GM12878 (cell line): ENCODE measurements at regions not wholly inside any gene's neighbourhood (a gene's known extent, or its start where the extent isn't known, plus 50 kb on each side); places are given as distances from the start of the nearest gene placed in this dataset.

Source experiments
- ATAC-seq: fragments of 200-7000 bp; cut with Tn5 transposase; 3 replicates; pipeline ENCODE4 v1.9.1; 2020; ENCODE audit warnings: mild to moderate bottlenecking, moderate library complexity
- BruUV-seq: library from RNA; stranded (reverse); fragments of 400-500 nt; replicated peaks from 2 replicates; lab custom pipeline; 2021; lab: Mats Ljungman, UMichigan
- CTCF ChIA-PET: fragments of 300-600 bp; sonication (Branson Sonifier 250); formaldehyde crosslinking; extraction: SDS; loops from one replicate; lab custom pipeline; 2021; ENCODE audit warnings: inconsistent platforms; lab: Yijun Ruan, JAX
- POLR2A ChIA-PET: fragments of 350-600 bp; formaldehyde crosslinking; extraction: SDS; loops from one replicate; lab custom pipeline; 2021; ENCODE audit warnings: inconsistent platforms; lab: Charles Lee
- RAD21 ChIA-PET: fragments of 300-600 bp; sonication (Branson Sonifier 250); formaldehyde crosslinking; loops from one replicate; lab custom pipeline; 2023; ENCODE audit warnings: antibody characterized with exemption; ENCODE audit not compliant: unreplicated experiment; lab: Charles Lee
- SMC1A ChIA-PET: fragments of 300-600 bp; sonication (Branson Sonifier 250); formaldehyde crosslinking; loops from one replicate; lab custom pipeline; 2023; ENCODE audit not compliant: unreplicated experiment, uncharacterized antibody; lab: Charles Lee
- DNase-seq: peaks from one replicate; pipeline ENCODE4 v3.0.0-alpha.2; 2011; ENCODE audit warnings: low read depth, low spot score
- FAIRE-seq: peaks from 3 replicates; lab custom pipeline; 2011; peaks lifted over from hg19 to GRCh38; lab: Jason Lieb, UNC
- H2AFZ ChIP-seq: 2 replicates; pipeline ENCODE4 v1.6.0; 2011; ENCODE audit warnings: low read depth, low read length, control low read depth; ENCODE audit not compliant: control insufficient read depth
- H3K27ac ChIP-seq: 2 replicates; pipeline ENCODE4 v1.5.1; 2011; ENCODE audit warnings: control low read depth; ENCODE audit not compliant: control insufficient read depth, insufficient read depth
- H3K27me3 ChIP-seq, 2 experiments: replicated peaks in 1 of 2; 2 replicates each; pipeline versions ENCODE4 v1.6.0 to v1.6.1; 2011; ENCODE audit warnings: low read length in 1 of 2; ENCODE audit not compliant: control insufficient read depth in 2 of 2, insufficient read depth in 2 of 2
- H3K36me3 ChIP-seq, 2 experiments: 2 replicates each; pipeline ENCODE4 v1.5.1; 2011; ENCODE audit warnings: low read length in 1 of 2; ENCODE audit not compliant: control insufficient read depth in 2 of 2, insufficient read depth in 2 of 2
- H3K4me1 ChIP-seq: 2 replicates; pipeline ENCODE4 v1.6.1; 2011; ENCODE audit warnings: mild to moderate bottlenecking, low read length, moderate library complexity, mixed read lengths; ENCODE audit not compliant: control insufficient read depth, insufficient read depth
- H3K4me2 ChIP-seq: 2 replicates; pipeline ENCODE4 v1.6.0; 2011; ENCODE audit warnings: control low read depth; ENCODE audit not compliant: control insufficient read depth, insufficient read depth
- H3K4me3 ChIP-seq: fragments of 200-600 bp; sonication (generic); 2 replicates; pipeline ENCODE4 v1.5.1; 2016
- H3K79me2 ChIP-seq: 2 replicates; pipeline ENCODE4 v1.6.0; 2011; ENCODE audit warnings: low read length; ENCODE audit not compliant: control insufficient read depth, insufficient read depth
- H3K9ac ChIP-seq: 2 replicates; pipeline ENCODE4 v1.8.0; 2011; ENCODE audit warnings: low read length, control low read depth, mixed read lengths; ENCODE audit not compliant: control insufficient read depth, insufficient read depth
- H3K9me3 ChIP-seq: replicated peaks from 3 replicates; pipeline ENCODE4 v1.5.1; 2011; ENCODE audit warnings: mild to moderate bottlenecking, low read length; ENCODE audit not compliant: control insufficient read depth, insufficient read depth
- H4K20me1 ChIP-seq: 2 replicates; pipeline ENCODE4 v1.6.0; 2011; ENCODE audit not compliant: control insufficient read depth, insufficient read depth
- CBFB ChIP-seq: IDR thresholded peaks from 2 replicates; pipeline ENCODE4 v1.6.1; 2016; ENCODE audit warnings: antibody characterized with exemption, low read depth
- E2F8 ChIP-seq: fragments of 450-650 bp; IDR thresholded peaks from 2 replicates; pipeline ENCODE4 v1.6.1; 2018; ENCODE audit warnings: mild to moderate bottlenecking, low read depth, moderate library complexity; ENCODE audit not compliant: partially characterized antibody
- ELK1 ChIP-seq: IDR thresholded peaks from 2 replicates; pipeline ENCODE4 v1.6.1; 2012; ENCODE audit warnings: low read depth, low read length, improper control_type of control experiment
- ESRRA ChIP-seq: IDR thresholded peaks from 2 replicates; pipeline ENCODE4 v1.6.1; 2012; ENCODE audit warnings: mild to moderate bottlenecking, low read length, improper control_type of control experiment
- IKZF1 ChIP-seq: fragments of 450-650 bp; conservative IDR thresholded peaks from 2 replicates; pipeline ENCODE4 v1.6.1; 2017; ENCODE audit warnings: antibody characterized with exemption, mild to moderate bottlenecking
- SMAD1 ChIP-seq: fragments of 450-650 bp; IDR thresholded peaks from 2 replicates; pipeline ENCODE4 v1.6.1; 2018; ENCODE audit warnings: mild to moderate bottlenecking, low read depth; ENCODE audit not compliant: partially characterized antibody
- SUZ12 ChIP-seq: fragments of 200-600 bp; sonication (generic); IDR thresholded peaks from one replicate; pipeline ENCODE4 v1.6.1; 2018; ENCODE audit warnings: antibody characterized with exemption, mild to moderate bottlenecking; ENCODE audit not compliant: unreplicated experiment
- YY1 ChIP-seq: IDR thresholded peaks from 2 replicates; pipeline ENCODE4 v1.6.1; 2011; ENCODE audit warnings: low read depth, mild to moderate bottlenecking, low read length
- ZNF622 ChIP-seq: fragments of 450-650 bp; IDR thresholded peaks from 2 replicates; pipeline ENCODE4 v1.6.1; 2017; ENCODE audit warnings: mild to moderate bottlenecking, inconsistent platforms
- ZZZ3 ChIP-seq: IDR thresholded peaks from 2 replicates; pipeline ENCODE4 v1.6.1; 2011; ENCODE audit warnings: low read depth; ENCODE audit not compliant: control insufficient read depth, insufficient read length
- WGBS: methylation state at CpG from one replicate; pipeline ENCODE4 v1.1.6; 2016; ENCODE audit warnings: low lambda C conversion rate; ENCODE audit not compliant: insufficient replicate concordance, insufficient coverage; ENCODE audit errors: missing lambda C conversion rate; 5-methylcytosine and 5-hydroxymethylcytosine counted together
- in situ Hi-C: fragments of 300-500 bp; cut with MboI; formaldehyde crosslinking; loops from 9 replicates; pipeline ENCODE4 v1.14.3; 2018; ENCODE audit warnings: mixed read lengths
- intact Hi-C: fragments of 100-400 bp; cut with micrococcal nuclease; formaldehyde crosslinking; loops from one replicate; pipeline ENCODE4 v1.14.2; 2022; ENCODE audit not compliant: unreplicated experiment
- TF ChIP-seq, protein P1 (sequence below), 3 experiments: IDR thresholded peaks in 2 of 3; conservative IDR thresholded peaks in 1 of 3; 2 replicates each; pipeline ENCODE4 v1.5.1; 2011; ENCODE audit warnings: low read depth in 3 of 3, low read length in 3 of 3, mild to moderate bottlenecking in 3 of 3, control low read depth in 2 of 3, moderate library complexity in 2 of 3, inconsistent platforms in 1 of 3, mixed read lengths in 1 of 3; ENCODE audit not compliant: control insufficient read depth in 2 of 3, insufficient read depth in 1 of 3; ENCODE audit errors: extremely low read depth in 1 of 3
- TF ChIP-seq, protein P2 (sequence below): IDR thresholded peaks from 2 replicates; pipeline ENCODE4 v1.6.1; 2011; ENCODE audit warnings: borderline replicate concordance, low read depth, mild to moderate bottlenecking, moderate library complexity, mixed read lengths, low read length; ENCODE audit not compliant: insufficient read depth; ENCODE audit errors: extremely low read length

- H3K4me3 ChIP-seq = no peak overlapping the region
- no peaks in the 10 kb centered on the region for H4K20me1 ChIP-seq
- no peak overlapping the region for H3K27ac ChIP-seq
- no peak for TF ChIP-seq ZZZ3
- TF ChIP-seq SMAD1 = no peak
- no peak for TF ChIP-seq ESRRA
- TF ChIP-seq CBFB = no peak
- TF ChIP-seq ZNF622 = no peak
- TF ChIP-seq, protein P1, sequence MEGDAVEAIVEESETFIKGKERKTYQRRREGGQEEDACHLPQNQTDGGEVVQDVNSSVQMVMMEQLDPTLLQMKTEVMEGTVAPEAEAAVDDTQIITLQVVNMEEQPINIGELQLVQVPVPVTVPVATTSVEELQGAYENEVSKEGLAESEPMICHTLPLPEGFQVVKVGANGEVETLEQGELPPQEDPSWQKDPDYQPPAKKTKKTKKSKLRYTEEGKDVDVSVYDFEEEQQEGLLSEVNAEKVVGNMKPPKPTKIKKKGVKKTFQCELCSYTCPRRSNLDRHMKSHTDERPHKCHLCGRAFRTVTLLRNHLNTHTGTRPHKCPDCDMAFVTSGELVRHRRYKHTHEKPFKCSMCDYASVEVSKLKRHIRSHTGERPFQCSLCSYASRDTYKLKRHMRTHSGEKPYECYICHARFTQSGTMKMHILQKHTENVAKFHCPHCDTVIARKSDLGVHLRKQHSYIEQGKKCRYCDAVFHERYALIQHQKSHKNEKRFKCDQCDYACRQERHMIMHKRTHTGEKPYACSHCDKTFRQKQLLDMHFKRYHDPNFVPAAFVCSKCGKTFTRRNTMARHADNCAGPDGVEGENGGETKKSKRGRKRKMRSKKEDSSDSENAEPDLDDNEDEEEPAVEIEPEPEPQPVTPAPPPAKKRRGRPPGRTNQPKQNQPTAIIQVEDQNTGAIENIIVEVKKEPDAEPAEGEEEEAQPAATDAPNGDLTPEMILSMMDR (IDR thresholded peaks at IDR 0.05 in 2 of 3, conservative IDR thresholded peaks at IDR 0.05 in 1 of 3; ENCODE audit: control insufficient read depth in 2 of 3, extremely low read depth in 1 of 3, insufficient read depth in 1 of 3, low read depth in 3 of 3, low read length in 3 of 3) = no peak
- TF ChIP-seq E2F8 = no peak
- no peak for TF ChIP-seq ELK1
- TF ChIP-seq IKZF1 = no peak
- no peak for TF ChIP-seq YY1
- TF ChIP-seq, protein P2, sequence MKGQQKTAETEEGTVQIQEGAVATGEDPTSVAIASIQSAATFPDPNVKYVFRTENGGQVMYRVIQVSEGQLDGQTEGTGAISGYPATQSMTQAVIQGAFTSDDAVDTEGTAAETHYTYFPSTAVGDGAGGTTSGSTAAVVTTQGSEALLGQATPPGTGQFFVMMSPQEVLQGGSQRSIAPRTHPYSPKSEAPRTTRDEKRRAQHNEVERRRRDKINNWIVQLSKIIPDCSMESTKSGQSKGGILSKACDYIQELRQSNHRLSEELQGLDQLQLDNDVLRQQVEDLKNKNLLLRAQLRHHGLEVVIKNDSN = no peak
- TF ChIP-seq SUZ12 = no peak
- H2AFZ ChIP-seq = no peak overlapping the region
- no peaks in the 10 kb centered on the region for H3K36me3 ChIP-seq
- POLR2A ChIA-PET = interaction anchor here (0.6 kb wide), 1 partner anchor 350 kb away, joined by 3 read pairs; no protein-coding TSS in a partner anchor
- no TSS peak for BruUV-seq
- ATAC-seq (no peak), DNase-seq (no peak), FAIRE-seq (no peak)
- H3K4me2 ChIP-seq = no peak overlapping the region
- 0% methylated on average over 1 of the region's 1 CpG for WGBS
- SMC1A ChIA-PET = interaction anchor here (0.6 to 1.3 kb wide), 3 partner anchors 11 to 44 kb away, joined by 3 read pairs; no protein-coding TSS in a partner anchor
- no peak overlapping the region for H3K9ac ChIP-seq
- no peaks in the 10 kb centered on the region for H3K79me2 ChIP-seq
- no peaks in the 10 kb centered on the region for H3K9me3 ChIP-seq
- in situ Hi-C loops (no loop called here), intact Hi-C loops (no loop called here)
- CTCF ChIA-PET = no interaction called here
- no peaks in the 10 kb centered on the region for H3K4me1 ChIP-seq
- RAD21 ChIA-PET = no interaction called here
- H3K27me3 ChIP-seq = no peaks in the 10 kb centered on the region
Observed at GRCh38 chr7:15081891-15082290, 179.3 kb upstream of the DGKB start.
